Kidney (tissue), 13 donors: ENCODE measurements at regions not wholly inside any gene's neighbourhood (a gene's known extent, or its start where the extent isn't known, plus 50 kb on each side); places are given as distances from the start of the nearest gene placed in this dataset.

Experiments used
- DNase-seq, 5 donors: peaks; one replicate each; pipeline ENCODE4 v3.0.0-alpha.2; 2013 to 2020
- FAIRE-seq: peaks from 2 replicates; lab custom pipeline; 2012; peaks lifted over from hg19 to GRCh38; lab: Jason Lieb, UNC
- H3K27ac ChIP-seq, 2 donors: one replicate each; pipeline ENCODE4 v1.7.0; 2013; ENCODE audit warnings: low read depth in 2 of 2, low read length in 2 of 2, inconsistent platforms in 1 of 2
- H3K27me3 ChIP-seq: one replicate; pipeline ENCODE4 v1.7.1; 2013; ENCODE audit warnings: low read length, inconsistent platforms; ENCODE audit not compliant: control insufficient read depth, insufficient read depth
- H3K36me3 ChIP-seq, 3 donors: one replicate each; pipeline versions ENCODE4 v1.7.0 to v1.7.1; 2013; ENCODE audit warnings: low read length in 3 of 3, control low read depth in 1 of 3, inconsistent platforms in 1 of 3; ENCODE audit not compliant: insufficient read depth in 3 of 3, control insufficient read depth in 2 of 3
- H3K4me1 ChIP-seq, 3 donors: one replicate each; pipeline versions ENCODE4 v1.7.0 to v1.7.1; 2013; ENCODE audit warnings: low read length in 3 of 3, inconsistent platforms in 1 of 3, low read depth in 1 of 3; ENCODE audit not compliant: control insufficient read depth in 2 of 3, insufficient read depth in 2 of 3
- H3K4me3 ChIP-seq, 3 donors: one replicate each; pipeline versions ENCODE4 v1.7.0 to v1.8.1; 2013; ENCODE audit warnings: low read length in 3 of 3, control low read depth in 1 of 3, inconsistent platforms in 1 of 3
- H3K9ac ChIP-seq, 3 donors: one replicate each; pipeline versions ENCODE4 v1.7.0 to v1.7.1; 2013; ENCODE audit warnings: low read length in 3 of 3, control low read depth in 1 of 3, inconsistent platforms in 1 of 3
- H3K9me3 ChIP-seq, 3 donors: one replicate each; pipeline versions ENCODE4 v1.7.0 to v1.7.1; 2013; ENCODE audit warnings: low read length in 3 of 3, control low read depth in 1 of 3, inconsistent platforms in 1 of 3; ENCODE audit not compliant: control insufficient read depth in 2 of 3, insufficient read depth in 1 of 3
- intact Hi-C: fragments of 100-400 bp; cut with DNase I; formaldehyde crosslinking; loops from one replicate; pipeline ENCODE4 v1.11.1; 2022
- TF ChIP-seq, protein P1 (sequence below): IDR thresholded peaks from 3 replicates; pipeline ENCODE4 v1.5.1; 2012; ENCODE audit warnings: mild to moderate bottlenecking, moderate library complexity, borderline replicate concordance; ENCODE audit not compliant: insufficient read depth; ENCODE audit errors: extremely low read depth
- donor health status: control.
- donor health status: control.
- donor health status: control.
- donor health status: control.
- donor health status: control.
- donor health status: DM: yes; HTN: yes; CAD: no.
- donor health status: Normal renal cell carcinoma (clear cell type).

DNA sequence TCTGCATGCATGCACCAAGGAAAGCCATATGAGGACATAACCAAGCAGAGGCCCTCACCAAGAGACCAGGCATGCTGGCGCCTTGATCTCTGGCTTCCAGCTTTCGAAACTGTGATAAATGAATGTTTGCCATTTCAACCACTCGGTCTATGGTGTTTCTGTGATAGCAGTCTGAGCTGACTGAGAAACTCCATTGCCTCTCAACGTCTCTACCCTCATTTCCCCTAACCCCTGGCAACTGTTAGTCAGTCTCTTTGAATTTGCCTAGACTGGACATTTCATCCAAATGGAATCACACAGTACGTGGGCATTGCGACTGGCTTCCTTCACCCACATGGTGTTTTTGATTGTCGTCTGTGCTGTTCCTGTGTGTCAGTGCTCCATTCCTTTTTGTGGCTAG is 88.0 kb upstream of the MPHOSPH6 start:
- no peak for DNase-seq
- Histone ChIP-seq H3K9ac (no peak overlapping the region), H3K4me3 (no peak overlapping the region), H3K36me3 (no peaks in the 10 kb centered on the region), H3K27me3 (no peaks in the 10 kb centered on the region), H3K27ac (no peak overlapping the region), H3K4me1 (no peaks in the 10 kb centered on the region), H3K9me3 (no peaks in the 10 kb centered on the region)
- TF ChIP-seq, protein P1, sequence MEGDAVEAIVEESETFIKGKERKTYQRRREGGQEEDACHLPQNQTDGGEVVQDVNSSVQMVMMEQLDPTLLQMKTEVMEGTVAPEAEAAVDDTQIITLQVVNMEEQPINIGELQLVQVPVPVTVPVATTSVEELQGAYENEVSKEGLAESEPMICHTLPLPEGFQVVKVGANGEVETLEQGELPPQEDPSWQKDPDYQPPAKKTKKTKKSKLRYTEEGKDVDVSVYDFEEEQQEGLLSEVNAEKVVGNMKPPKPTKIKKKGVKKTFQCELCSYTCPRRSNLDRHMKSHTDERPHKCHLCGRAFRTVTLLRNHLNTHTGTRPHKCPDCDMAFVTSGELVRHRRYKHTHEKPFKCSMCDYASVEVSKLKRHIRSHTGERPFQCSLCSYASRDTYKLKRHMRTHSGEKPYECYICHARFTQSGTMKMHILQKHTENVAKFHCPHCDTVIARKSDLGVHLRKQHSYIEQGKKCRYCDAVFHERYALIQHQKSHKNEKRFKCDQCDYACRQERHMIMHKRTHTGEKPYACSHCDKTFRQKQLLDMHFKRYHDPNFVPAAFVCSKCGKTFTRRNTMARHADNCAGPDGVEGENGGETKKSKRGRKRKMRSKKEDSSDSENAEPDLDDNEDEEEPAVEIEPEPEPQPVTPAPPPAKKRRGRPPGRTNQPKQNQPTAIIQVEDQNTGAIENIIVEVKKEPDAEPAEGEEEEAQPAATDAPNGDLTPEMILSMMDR = no peak
- intact Hi-C loops = no loop called here
- no peak for FAIRE-seq

DNA sequence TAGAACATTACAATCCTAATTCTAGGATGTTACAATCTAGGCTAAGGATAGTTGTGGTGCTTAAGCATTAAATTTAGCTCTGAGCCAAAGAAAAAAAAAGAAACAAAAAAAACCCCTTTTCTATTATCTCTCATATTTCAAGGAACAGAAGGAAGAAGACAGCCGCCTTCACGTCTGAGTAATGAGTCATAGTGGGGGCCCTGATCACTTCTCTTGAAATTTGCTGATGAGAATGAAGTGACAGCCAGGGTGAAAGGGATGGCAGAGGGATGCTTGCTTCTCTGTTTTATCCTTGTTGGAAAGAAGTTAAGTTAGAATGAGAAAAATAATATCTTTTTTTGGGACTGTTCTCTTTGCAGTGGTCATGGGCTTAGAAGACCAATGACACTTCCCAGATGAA is 82.6 kb upstream of the MPHOSPH6 start:
- H3K27me3 ChIP-seq = no peaks in the 10 kb centered on the region
- intact Hi-C loops = no loop called here
- no peak overlapping the region for H3K9ac ChIP-seq
- no peak overlapping the region for H3K27ac ChIP-seq
- H3K9me3 ChIP-seq = no peaks in the 10 kb centered on the region
- no peaks in the 10 kb centered on the region for H3K36me3 ChIP-seq
- FAIRE-seq = no peak
- DNase-seq = no peak
- H3K4me1 ChIP-seq = no peaks in the 10 kb centered on the region
- H3K4me3 ChIP-seq = no peak overlapping the region
- TF ChIP-seq, protein P1 = no peak

DNA sequence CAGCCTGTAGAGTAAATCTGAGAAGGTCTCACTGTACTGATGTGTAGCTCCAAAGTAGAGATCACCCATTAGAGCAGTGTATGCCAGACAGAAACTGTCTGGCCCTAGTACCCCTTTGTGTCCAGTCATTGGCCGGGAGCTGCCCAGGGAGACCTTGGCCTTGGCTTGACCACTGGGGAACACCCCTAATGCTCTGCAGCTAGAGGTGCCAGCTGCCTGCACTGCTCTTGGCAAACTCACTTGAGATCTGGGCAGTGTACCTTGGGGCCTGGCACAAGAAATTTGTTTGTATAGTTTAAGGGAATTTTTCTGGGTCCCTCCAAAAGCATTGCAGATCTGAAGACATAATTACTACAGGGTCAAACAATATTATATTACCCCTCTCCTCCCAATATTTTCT is 78.7 kb upstream of the MPHOSPH6 start:
- FAIRE-seq (no peak), DNase-seq (no peak)
- intact Hi-C loops = no loop called here
- Histone ChIP-seq H3K4me3 (no peak overlapping the region), H3K4me1 (no peaks in the 10 kb centered on the region), H3K27me3 (no peaks in the 10 kb centered on the region), H3K36me3 (no peaks in the 10 kb centered on the region), H3K9ac (no peak overlapping the region), H3K27ac (no peak overlapping the region), H3K9me3 (peaks cover 0 to under 1% (median 0%) of the 10 kb centered on the region in 3 donors)
- TF ChIP-seq, protein P1 = no peak

DNA sequence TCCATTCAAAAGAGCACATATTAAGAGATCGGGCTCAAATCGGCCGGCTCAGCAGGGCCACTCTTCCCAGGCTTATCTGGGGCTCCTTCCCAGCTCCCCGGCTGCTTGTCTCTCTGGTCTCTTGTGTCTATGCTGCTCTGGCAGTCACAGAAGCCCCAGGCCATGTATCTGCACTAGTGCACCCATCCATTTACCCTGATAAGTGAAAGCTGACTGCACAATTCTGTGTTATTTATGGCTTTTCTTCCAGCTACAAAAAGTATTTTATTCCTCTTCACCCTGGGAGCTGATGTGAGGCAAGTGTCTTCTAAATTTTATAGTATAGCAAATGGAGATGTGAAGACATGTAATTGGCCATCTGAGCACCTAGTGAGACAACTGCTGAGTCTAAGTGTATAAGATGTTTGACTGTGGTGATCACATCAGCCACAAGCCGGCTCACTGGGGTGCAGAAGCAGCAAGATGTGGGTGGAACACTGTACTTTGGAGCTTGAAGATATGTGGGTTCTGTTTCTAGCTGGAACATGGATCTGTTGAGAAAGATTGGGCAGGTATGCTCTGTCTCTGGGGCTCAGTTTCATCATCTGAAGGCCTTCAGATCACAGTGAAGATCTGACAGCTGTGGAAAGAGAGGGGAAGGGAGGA is 78.1 kb upstream of the MPHOSPH6 start:
- intact Hi-C loops = no loop called here
- DNase-seq = no peak
- no peaks in the 10 kb centered on the region for H3K36me3 ChIP-seq
- peaks cover 0 to 3% (median 0%) of the 10 kb centered on the region in 3 donors for H3K9me3 ChIP-seq
- H3K4me1 ChIP-seq = no peaks in the 10 kb centered on the region
- TF ChIP-seq, protein P1 = no peak
- H3K27me3 ChIP-seq = no peaks in the 10 kb centered on the region
- no peak overlapping the region for H3K9ac ChIP-seq
- no peak overlapping the region for H3K4me3 ChIP-seq
- no peak overlapping the region for H3K27ac ChIP-seq
- no peak for FAIRE-seq
